GM18502 (cell line): ENCODE measurements at regions not wholly inside any gene's neighbourhood (a gene's known extent, or its start where the extent isn't known, plus 50 kb on each side); places are given as distances from the start of the nearest gene placed in this dataset.
"Not testable (repeated sequence)": the region's sequence is repeated elsewhere in the genome, so short reads cannot be mapped to it uniquely, and the experiment has no call there.

ENCODE experiments used
- ATAC-seq: cut with Tn5 transposase; IDR thresholded peaks from one replicate; pipeline ENCODE4 v1.9.1; 2021; ENCODE audit warnings: mild to moderate bottlenecking; ENCODE audit not compliant: unreplicated experiment, poor library complexity

- not testable (repeated sequence) for ATAC-seq
Observed at GRCh38 chr10:9855451-9855850, 1162.2 kb upstream of the CELF2 start.

DNA sequence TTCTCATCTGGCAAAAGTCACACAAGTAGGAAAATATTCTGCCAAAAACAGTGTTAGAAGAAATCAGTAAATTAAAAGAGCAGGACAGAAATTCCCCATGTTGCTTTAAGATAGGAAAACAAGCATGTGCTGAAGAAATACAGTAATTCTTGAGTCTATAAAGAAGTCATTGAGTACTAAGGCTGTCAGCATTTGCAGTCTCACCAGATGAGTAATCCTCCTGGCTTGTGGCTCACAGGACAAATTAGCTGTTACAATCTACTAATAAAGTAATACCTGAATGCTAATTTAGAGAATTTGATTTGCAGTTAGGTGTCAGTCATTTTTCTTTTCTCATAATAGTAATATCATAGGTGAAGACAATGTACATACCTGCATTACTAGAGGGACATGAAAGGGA is 1158.9 kb upstream of the CELF2 start:
- ATAC-seq, result no peak

DNA sequence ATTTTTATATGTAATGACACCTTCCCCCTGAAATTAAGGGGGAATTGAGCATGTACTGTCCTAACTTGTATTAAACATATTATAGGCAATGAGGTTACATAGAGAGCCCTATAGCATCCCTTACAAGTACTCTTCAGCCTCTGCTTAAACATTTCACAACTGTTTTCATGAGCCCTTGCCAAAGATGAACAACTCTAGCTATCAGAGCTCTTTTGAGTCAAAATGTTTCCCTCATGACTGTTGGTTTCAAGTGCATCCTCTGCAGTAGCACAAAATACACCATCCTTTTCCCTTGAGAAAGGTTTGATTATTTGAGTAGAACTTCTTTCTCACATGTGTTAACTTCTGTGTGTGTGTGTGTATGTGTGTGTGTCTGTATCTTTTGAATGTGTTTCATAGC is 1157.6 kb upstream of the CELF2 start:
- no peak for ATAC-seq

- no peak for ATAC-seq
Observed at GRCh38 chr10:9863559-9864121, 1154.0 kb upstream of the CELF2 start.

DNA sequence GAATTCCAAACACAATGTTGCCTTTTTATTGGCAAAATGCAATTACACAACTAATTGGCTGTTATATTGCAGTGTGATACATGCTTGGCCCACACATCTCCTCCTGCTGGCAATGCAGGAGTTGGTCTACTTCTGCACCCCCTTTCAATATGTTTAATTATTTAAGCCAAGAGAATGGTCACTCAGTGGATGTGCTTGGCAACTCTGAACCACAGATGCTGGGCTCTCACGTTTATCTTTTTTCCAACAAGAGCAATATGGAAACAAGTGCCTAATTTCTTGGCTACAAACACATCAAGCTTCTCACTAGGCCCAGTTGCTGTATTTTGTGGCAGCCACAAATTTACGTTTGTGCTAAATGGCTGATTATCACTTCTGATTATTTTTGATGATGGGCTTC is 1149.2 kb upstream of the CELF2 start:
- no peak for ATAC-seq

GRCh38 chr10:9869205-9869604 is 1148.5 kb upstream of the CELF2 start:
- ATAC-seq, result no peak

- ATAC-seq, result no peak
Observed at GRCh38 chr10:9869606-9870176, 1148.0 kb upstream of the CELF2 start.

DNA sequence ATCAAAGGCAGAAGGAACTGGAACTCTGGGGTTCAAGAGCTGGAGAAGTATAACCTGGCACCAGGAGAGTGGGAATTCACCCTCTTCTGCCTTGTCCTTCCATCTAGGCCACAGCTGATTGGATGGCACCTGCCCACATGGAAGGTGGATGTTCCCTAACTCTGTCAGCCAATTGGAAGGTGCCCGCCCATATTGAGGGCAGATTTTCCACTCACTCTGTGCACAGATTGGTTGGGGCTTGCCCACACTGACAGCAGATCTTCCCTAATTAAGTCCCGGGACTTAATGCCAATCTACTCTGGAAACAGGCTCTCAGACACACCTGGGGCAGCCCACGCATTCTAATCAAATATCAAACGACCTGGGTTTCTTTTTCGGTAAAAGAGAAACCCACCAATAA is 1142.3 kb upstream of the CELF2 start:
- no peak for ATAC-seq

DNA sequence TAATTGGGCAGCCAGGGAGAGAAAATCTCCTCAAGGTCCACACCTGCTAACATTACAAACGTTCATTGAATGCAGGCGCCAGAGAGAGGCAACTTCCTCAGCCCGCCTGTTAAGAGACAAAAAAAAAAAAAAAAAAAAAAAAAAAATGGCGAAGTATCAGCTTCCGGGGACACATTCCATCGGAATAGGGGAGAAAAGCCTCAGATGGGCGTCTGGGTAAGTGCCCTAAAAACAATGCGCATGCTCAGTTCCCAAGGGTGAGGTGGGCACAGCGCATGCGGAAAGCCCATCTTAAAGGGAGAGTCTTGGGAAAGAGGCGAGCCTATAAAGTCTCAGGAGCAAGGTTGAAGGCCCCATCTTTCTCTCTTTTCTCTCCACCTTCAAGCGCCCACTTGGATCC is 1139.7 kb upstream of the CELF2 start:
- no peak for ATAC-seq

DNA sequence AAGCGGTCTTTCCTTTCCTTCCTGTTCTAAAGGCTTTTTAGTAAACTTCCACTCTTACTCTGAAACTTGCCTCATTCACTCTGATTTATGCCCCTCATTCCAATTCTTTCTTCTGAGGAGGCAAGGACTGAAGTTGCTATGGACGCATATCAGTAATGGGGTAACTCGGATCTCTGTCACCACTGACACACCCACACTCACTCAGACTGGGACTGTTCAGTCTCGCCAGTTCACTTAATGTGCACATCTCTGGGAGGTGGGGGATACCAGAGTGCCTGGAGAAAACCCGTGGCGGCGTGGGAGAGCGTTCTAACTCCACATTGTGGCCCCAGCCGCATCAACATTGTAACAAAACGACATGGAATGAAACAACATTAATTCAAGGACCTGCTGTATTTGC is 1139.3 kb upstream of the CELF2 start:
- no peak for ATAC-seq

- no peak for ATAC-seq
Observed at GRCh38 chr10:9885761-9886160, 1131.9 kb upstream of the CELF2 start.

GRCh38 chr10:9886772-9887171 is 1130.9 kb upstream of the CELF2 start:
- ATAC-seq, result no peak

- ATAC-seq, result no peak
Observed at GRCh38 chr10:9895453-9895852, 1122.2 kb upstream of the CELF2 start.

DNA sequence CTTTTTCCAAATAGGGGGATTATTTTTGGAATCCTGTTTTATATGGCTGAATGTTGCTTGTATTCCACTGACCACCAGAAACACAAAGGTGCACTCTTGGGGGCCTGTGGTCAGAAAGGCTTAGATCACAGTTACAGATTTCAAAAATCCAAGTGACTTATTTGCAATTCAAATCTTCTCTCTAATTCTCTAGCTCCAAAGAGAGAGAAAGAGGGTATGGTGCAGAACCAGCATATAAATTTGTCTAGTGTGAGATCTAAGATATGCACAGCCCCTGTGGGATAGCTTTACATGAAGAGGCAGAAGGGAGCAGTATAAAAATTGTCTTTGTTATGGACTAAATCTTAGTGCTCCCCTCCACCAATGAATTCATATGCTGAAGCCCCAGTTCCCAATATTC is 1121.7 kb upstream of the CELF2 start:
- no peak for ATAC-seq

DNA sequence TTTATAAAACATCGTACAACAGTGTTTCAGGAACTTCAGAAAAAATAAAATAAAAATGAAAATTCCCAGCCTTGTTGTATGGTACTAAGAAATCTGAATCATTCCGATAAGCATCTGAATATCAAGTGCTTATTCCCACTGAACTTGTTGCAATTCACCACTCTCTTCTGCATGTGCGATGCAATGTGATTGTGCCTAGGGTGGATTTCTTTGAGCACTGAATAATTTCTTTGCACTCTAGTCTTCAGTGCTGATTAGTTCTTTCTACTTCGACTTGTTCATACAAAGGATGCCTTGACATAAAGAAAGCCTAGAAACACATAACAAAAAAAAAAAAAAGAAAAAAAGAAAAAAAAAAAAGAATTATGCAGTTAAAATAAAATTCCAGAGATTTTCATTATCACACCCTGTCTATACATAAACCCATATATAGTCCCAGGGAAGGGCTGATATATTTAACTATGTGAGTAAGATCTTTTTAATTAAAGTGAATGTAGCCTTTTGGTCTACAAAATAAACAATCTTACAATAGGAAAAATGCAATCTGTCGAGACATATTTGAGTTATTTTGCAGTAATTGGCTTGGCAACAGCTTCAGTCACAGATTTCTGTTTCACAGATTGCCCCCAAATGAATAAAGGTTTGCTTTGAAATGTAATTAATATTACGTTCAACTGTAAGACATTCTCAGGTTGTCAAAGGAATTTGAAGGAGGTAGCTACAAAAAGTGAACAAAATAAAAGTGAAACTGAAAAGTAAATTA is 1118.9 kb upstream of the CELF2 start:
- no peak for ATAC-seq

DNA sequence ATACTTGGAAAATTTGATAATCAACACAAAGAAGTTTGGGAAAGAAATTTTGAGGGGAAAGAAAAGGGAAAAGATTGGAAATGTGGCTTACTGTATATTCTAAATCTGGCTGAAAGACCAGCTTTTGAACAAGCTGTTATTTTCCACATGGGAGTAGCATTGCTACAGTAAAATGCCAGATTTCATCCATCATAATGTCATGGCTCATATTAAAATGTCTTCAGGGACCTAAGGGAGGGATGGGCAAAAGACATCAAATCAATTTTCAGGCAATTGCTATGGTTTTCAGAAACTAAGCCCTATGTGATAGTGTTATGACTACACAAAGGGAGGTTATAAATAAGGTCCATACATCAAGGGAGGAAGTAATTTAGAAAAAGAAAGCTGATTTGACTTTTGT is 1116.9 kb upstream of the CELF2 start:
- ATAC-seq, result no peak

GRCh38 chr10:9901971-9902370 is 1115.7 kb upstream of the CELF2 start:
- ATAC-seq, result no peak

DNA sequence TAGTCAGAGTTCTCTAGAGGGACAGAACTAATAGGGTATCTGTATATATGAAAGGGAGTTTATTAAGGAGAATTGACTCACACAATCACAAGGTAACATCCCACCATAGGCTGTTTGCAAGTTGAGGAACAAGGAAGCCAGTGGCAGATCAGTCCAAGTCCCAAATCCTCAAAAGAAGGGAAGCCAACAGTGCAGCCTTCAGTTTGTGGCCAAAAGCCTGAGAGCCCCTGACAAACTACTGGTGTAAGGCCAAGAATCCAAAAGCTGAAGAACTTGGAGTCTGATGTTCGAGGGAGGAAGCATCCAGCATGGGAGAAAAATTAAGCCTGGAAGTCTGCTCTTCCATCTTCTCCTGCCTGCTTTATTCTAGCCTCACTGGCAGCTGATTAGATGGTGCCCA is 1107.2 kb upstream of the CELF2 start:
- ATAC-seq, result no peak

DNA sequence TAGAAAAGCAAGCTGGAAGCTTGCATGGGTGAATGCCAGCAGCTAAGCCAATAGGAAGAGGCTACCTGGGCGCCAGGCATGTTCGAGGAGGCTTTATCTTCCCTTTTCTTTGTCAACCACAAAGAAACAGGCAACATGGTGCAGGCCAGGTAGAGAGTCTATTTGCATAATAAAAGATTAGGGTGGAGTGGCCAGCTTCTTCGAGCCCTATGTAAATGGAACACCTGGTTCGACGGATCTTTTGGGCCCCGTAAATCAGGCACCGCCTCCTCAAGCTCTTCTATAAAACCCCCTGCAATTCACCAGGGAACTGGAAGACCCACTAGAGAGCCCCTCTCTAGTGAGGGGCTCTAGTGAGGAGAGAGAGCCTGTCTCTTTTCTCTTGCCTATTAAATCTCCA is 1106.2 kb upstream of the CELF2 start:
- ATAC-seq, result no peak

GRCh38 chr10:9913876-9914514 is 1103.7 kb upstream of the CELF2 start:
- no peak for ATAC-seq

DNA sequence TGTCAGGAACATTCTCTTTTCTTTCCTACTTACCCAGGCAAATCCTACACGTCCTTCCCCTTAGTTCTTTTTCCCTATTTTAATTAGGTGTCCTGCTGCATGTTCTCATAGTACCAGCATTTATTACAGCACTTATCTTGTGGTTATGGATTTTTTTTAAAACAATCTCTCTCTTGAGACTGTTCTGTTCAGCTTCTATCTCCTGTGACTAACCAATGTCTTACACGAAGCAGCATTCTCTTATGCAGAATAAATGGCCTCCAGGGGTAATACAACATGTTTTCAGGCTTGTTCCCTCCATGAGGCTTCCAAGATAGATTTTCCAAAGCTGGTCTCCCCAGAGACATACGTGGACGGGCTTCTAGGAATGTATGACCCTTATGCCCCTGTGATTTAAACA is 1096.1 kb upstream of the CELF2 start:
- no peak for ATAC-seq
